Sigmoid colon (tissue), 4 donors: ENCODE measurements at regions not wholly inside any gene's neighbourhood (a gene's known extent, or its start where the extent isn't known, plus 50 kb on each side); places are given as distances from the start of the nearest gene placed in this dataset.

ENCODE experiments used
- CTCF ChIP-seq, 4 experiments: fragments of 450-650 bp in 3 of 4; fragments of 200-600 bp in 1 of 4; IDR thresholded peaks; one replicate each; pipeline ENCODE4 v1.5.1; 2016 to 2019; ENCODE audit warnings: antibody characterized with exemption in 4 of 4, mild to moderate bottlenecking in 3 of 4, moderate library complexity in 2 of 4
- POLR2A ChIP-seq, 2 donors: fragments of 450-650 bp; IDR thresholded peaks; one replicate each; pipeline ENCODE4 v1.6.1; 2016; ENCODE audit warnings: antibody characterized with exemption in 2 of 2, mild to moderate bottlenecking in 2 of 2, moderate library complexity in 2 of 2
- POLR2AphosphoS5 ChIP-seq, 4 donors: sonication (generic); formaldehyde crosslinking; IDR thresholded peaks; one replicate each; pipeline ENCODE4 v1.6.1; 2017; ENCODE audit warnings: antibody characterized with exemption in 4 of 4

- no peak for TF ChIP-seq POLR2A (IDR thresholded peaks at IDR 0.05)
- no peak for TF ChIP-seq CTCF (IDR thresholded peaks at IDR 0.05)
- no peak for TF ChIP-seq POLR2AphosphoS5 (IDR thresholded peaks at IDR 0.05)
These were observed 415.1 kb upstream of the NECTIN3 start for GRCh38 chr3:110656394-110657025.
